Endothelial cell of hepatic sinusoid (primary cell): ENCODE measurements at regions not wholly inside any gene's neighbourhood (a gene's known extent, or its start where the extent isn't known, plus 50 kb on each side); places are given as distances from the start of the nearest gene placed in this dataset.

Experiments
- in situ Hi-C: cut with HindIII; loops from 2 replicates; pipeline ENCODE4 v1.10.0; 2017; ENCODE audit warnings: low sequenced_read_pairs

DNA sequence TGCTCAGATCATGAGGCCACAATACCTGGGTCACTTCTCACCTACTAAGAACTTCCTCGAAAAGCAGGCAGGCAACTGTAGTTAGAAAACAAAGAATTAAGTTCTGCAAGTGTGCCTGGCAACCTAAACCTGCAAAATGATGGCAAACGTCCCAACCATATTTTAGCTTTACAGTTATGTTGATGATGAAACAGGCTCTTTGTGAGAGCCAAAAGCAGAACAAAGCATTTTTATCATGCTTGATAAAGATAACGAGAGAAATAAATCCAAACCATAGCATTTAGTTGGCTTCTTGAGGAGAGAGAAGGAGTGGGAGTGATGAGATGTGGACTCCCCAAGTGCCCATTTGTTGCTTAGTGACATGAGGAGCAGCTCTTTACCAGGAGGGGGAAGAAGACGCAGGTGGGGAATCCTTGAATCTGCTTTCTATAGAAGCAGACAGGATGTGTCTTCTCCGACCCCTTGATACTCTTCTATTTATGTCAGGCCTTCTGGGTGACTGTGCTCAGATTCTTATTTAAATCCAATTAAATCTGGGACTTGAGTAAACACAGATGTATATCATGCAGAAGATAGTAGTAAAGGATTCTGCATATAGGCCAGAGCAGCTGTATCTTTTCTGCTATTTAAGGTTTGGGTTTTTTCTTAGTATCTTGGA lies 221.2 kb downstream of the TMEM167A start:
- in situ Hi-C loops = no loop called here

DNA sequence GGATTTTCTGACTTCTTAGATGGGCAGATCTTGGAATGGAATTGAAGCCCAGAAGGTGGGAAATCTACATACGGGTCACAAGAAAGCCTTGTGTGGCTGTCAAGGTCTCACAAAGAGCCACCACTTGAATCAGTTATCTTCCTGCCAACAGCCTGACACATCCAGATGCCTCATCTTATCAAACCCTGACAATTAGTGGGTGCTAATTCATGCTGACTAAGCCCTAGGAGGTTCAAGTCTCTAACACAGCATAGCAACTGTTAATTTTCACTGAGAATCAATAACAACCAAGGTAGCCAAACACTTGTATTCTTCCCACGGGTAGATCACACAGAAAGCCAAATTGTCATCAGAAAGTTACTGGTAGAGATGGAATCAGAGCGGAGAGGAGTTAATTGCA lies 222.2 kb downstream of the TMEM167A start:
- in situ Hi-C loops = no loop called here

DNA sequence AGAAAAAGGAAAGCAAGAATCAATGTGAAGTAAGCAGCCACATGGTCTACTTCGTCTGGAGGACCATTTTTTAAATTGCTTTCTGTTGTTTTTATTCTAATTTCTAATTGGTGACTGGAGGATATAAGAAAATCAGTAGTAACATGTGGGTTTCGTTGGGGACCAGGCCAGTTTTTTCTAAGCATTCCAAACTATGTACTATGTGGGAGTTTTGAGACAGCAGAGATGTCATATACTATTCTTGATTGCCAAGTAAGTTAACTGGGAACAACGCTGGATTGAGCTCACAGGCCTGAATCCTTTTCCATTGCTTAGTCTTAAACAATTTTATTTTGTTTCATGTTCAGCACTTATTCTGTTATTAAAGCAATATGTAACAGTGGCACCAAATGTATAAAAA lies 225.7 kb downstream of the TMEM167A start:
- in situ Hi-C loops = no loop called here

DNA sequence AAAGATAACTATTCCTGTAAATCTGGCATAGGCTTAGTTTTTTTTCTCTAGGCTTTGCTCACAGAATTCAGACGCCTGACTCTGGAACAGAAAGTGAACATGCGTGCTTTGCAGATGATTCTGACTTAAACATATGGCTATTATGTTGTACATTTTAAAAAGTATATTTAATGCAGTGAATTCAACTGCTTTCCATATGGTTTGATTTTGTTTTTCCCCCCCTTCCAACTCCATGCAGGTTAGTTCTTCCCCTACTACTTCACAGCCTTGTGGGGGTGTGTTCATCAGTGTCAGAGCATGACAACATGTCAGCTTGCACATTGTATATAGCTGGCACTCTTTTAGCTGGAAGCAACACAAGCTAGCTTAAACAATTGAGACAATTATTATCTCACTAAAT lies 226.8 kb downstream of the TMEM167A start:
- in situ Hi-C loops = no loop called here

DNA sequence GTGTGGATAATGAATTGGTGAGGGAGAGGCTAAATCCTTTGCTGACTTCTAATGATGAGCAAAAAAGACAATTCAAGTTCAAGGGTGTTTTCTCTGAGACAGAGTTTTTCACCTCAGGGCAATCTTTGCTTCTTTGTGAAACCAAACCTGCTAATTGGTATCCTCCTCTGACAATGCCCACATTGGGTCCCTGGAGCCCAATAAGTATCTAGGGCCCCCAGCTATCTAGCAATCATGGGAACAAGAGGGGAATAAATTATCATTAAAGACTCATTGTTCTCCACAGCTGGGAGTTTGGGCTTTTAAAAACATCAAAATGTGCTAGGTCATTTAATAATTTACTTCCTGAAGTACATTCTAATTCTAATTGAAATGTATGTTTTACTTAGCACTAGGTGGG lies 227.3 kb downstream of the TMEM167A start:
- in situ Hi-C loops = no loop called here

DNA sequence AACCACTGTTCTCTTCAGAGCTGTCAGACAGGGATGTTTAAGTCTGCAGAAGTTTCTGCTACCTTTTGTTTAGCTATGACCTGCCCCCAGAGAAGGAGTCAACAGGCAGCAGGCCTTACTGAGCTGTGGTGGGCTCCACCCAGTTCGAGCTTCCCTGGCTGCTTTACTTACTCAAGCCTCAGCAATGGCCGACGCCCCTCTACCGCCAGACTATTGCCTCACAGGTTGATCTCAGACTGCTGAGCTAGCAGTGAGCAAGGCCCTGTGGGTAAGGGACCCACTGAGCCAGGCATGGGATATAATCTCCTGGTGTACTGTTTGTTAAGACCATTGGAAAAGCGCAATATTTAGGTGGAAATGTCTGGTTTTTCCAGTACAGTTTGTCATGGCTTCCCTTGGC lies 229.6 kb downstream of the TMEM167A start:
- in situ Hi-C loops = no loop called here

DNA sequence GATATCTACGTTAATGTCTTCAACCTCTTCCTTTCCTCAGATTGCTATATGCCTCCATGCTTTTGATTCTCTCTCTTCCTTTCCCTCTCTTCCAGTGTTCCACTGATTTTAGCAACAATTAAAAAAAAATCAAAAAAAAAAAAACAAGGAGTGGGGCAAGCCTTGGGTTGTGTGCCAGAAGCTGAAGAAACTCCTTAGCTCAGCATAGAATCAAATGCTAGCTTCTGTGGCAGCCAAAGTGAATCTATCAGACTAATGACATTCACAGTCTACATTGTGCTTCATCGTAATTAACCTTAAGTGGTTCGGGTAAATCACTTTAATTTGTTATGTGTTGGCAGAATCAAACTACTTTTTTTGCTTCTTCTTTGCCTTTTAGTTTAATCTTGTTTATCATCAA lies 237.3 kb downstream of the TMEM167A start:
- in situ Hi-C loops = no loop called here

DNA sequence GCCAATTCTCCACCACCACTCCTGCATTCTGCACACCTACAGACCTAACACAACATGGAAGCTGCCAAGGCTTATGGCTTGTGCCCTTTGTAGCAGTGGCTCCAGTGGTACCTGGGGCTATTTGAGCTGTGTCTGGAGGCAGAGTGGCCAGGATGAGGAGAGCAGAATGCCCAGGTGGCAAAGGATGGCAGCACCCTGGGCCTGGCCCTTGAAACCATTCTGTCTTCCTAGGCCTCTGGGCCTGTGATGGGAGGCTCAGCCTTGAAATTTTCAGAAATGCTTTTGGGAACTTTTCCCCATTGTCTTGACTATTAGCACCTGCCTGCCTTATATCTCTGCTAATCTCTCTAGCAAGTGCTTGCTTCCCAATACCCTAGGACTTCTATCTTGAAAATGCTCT lies 241.7 kb downstream of the TMEM167A start:
- in situ Hi-C loops = no loop called here

DNA sequence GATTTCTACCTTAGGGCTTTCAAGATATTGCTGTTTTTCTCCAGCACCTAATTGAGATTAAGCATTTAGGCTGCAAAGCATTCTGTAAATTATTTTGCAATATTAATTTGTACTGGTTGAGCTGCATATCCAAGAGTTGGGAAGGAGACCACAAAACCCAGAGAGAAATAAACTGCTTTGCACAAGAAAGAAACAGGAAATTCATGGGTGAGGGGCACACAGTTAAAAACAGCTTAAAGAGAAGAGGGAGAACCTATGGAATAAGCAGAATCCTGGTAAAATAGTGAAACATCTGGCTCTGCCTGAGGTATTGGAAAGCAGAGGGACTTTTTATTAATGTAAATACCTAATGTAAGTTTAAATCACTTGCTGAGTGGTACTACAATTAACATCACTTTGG lies 243.0 kb downstream of the TMEM167A start:
- in situ Hi-C loops = no loop called here

DNA sequence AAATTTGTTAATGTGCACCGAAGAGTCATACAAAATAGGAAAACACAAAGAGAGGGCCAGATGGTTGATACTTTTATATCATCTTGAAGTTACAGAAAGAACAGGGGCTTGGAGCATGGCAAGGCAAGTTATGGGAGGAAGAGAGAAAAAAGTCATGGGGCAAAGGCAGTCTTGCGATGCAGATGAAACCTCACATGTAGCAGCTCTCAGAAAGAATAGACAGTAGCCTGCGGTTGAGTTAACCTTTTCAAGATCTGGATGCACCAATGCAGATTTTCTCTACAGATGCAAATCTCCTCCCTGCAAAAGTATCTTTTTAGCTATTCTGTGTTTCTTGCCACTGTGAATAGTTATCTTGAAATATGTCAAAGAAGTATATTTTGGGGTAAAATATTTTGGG lies 243.9 kb downstream of the TMEM167A start:
- in situ Hi-C loops = no loop called here

DNA sequence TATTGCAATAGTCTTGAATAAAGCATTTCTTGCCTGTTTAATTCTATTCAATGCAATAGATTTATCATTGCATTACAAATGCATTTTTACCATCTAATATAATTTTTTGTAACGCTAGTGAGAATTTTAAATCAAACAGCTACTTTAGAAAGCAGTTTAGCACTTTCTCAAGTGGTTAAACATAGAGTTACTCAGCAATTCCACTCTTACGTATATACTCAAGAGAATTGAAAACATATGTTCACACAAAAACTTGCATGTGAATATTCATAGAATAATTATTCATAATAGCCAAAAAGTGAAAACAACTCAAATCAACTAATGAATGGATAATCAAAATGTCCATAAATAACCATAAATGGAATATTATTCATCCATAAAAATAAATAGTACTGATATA lies 244.7 kb downstream of the TMEM167A start:
- in situ Hi-C loops = no loop called here

DNA sequence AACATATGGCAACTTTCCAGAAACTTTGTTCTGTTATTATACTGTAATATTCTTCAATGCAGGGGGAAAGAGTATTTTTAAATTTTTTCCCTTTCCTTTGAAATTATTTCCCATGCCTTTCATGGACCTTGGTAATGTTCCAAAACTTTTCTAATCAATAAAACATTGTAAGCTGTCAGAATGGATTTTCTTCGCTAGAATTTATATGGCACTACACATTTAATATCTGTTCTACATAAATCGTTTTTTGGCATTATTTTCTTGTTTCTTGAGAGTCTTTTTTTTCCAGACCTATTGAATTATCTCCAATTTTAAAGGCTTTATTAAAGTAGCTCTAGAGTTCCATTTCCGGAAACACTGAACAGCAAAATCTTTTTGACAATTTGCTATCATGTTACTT lies 249.0 kb downstream of the TMEM167A start:
- in situ Hi-C loops = no loop called here

DNA sequence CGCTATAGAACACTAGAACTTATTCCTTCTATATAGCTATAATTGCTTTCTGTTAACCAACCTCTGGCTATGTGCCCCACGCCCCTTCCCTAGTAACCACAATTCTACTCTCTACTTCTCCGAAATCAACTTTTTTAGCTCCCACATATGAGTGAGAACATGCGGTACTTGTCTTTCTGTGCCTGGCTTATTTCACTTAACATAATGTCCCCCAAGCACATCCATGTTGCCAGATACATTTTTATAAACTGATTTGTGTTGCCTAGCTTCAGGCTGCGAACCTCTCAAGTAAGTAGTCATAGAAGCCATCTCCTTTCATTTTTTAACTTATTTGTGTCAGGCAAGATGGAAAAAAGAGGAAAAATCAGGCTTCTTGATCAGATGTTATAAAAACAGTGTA lies 249.5 kb downstream of the TMEM167A start:
- in situ Hi-C loops = no loop called here

DNA sequence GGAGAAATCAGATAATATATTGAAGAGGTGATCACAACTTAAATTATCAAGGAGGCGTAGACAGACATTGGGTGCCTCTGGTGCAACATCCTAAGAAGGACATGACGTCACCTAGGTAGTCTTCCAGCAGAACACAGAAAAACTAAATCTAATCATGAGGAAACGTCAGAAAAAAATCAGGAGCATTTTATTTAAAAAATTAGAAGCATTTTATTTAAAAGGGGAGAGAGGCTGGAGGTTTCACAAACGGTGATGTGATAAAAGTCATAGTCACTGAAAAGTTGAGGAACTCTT lies 254.6 kb downstream of the TMEM167A start:
- in situ Hi-C loops = no loop called here

DNA sequence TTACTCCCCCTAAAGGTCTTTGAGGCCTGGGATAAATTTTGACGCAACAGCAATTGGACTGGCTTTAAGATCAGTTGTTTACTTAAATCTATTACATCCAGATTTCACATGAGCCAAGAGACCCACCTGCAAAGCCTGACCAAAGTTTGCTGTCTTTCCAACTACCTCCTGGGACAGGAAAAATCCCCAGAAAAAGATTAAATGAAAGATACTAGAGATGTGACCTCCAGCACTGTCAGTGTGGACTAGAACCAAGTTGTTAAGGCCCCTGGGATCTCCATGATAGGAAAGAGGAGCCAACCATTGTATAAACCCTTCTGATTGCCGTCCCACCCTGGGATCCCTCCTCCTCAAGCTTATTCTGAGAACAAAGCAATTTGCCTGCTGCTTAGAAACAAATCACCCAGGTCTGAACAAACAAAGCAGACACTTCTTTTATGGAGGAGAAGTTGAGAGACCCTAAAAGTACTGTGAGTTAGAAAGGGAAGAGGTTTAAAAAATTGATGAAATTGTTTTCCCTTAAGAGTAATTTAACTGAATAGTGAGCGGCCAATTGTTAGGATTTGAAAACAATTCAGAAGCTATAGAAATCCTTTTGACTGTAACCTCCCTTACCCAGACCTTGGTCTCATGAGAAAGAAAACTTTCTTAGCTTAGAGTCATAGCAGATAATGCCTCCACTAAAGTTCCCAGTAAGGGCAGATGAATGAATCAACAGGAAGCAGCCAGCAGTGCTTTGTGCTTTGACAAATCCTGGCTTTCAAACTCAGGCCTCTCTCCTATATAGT lies 255.2 kb downstream of the TMEM167A start:
- in situ Hi-C loops = no loop called here

DNA sequence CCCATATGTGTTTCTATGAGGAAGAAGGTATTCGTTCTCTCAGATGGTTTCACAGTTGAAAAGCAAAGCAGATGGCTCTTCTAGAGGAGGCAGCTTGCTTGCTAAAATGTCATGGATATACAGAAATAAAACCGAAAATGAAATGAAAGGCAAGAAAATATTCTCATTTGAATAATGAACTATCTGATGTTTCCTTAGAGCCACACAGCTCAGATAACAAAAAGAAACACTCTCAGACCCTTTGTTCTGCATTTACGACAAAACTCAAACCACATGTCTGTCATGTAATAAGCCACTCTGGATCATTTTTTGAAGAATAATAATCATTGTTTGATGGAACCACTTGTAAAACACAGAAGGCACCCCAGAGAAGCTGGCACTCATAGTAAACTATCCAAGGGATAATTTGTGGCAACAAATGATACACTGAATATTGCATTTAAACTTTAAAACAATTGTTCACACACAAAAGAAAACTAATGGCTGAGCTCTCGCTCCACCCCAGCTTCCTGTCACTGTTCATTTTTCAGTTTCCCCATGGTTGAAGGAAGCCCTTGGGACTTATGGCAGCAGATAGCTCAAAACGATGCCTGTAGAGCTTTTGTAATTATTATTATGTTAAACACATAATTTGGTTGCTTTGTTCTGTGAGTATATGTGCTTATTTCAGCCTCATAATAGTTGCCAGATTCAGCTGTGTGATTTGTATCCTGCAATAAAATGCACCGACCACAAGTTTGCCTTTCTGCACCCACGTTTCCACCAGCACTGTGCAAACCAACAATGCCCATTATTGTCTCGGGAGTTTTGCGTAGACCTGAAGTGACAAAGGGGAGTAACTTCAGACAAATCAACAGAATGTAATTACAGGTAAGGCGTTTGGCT lies 256.0 kb downstream of the TMEM167A start:
- in situ Hi-C loops = no loop called here

DNA sequence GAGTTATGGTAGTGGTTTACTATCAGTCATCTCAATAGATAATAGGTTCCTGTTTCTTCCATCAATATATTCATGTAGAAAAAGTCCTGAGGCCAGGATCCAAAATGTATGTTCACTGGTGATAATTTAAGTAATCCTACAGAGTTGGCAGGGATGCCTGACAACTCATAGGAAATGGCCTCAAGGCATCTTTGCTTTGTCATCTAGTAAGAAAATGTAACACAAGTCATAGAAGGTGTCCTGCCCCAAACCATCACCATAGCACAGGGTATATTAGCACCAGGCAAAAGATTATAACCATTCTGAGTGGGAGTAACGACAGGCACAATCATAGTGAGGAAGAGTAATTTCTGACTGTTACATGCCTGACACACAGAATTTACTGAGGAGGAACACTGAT lies 257.0 kb downstream of the TMEM167A start:
- in situ Hi-C loops = no loop called here

DNA sequence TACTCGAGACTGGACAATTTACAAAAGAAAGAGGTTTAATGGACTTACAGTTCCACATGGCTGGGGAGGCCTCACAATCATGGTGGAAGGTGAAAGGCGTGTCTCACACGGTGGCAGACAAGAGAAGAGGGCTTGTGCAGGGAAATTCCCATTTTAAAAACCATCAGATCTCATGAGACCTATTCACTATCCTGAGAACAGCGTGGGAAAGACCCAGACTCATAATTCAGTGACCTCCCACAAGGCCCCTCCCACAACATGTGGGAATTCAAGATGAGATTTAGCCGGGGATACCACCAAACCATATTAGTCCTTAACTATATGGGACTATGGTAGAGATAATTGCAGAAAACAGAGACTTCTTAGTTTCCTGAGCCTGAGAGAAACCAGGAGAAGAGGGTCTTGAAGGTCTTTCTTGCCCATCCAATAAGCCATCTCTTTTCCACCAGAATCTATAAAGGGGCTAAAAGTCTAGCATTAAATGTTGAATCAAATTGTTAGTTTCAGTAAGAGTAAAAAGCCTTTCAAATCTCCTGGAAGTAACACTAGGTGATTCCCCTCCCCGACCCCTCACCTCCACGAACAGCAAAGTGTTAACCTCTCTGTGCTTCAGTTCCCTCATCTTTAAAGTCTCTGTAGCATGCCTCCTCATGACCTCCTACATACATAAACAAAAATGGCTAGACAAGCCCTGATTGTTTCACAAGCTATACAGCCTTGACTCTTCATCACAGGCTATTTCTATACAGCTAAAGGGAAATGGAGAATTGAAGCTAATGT lies 259.1 kb downstream of the TMEM167A start:
- in situ Hi-C loops = no loop called here

DNA sequence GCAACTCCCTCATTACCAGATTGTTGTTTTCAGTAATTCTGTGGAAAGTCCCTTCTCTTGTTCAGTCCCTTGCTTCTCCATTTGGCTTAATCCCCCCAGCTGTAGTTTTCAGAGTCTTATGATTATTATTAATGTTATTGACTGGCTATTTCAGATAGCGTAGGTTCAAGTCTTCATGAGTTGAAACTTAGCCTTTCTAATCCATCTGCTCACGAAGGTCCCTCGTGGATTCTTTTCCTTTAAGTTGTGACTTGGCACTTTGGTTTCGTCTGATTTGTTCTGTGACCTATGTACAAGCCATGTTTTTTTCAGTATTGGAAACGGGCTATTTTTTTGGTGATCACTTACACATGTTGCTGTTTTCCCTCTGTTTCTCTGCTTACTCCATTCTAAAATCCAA lies 260.3 kb downstream of the TMEM167A start:
- in situ Hi-C loops = no loop called here

DNA sequence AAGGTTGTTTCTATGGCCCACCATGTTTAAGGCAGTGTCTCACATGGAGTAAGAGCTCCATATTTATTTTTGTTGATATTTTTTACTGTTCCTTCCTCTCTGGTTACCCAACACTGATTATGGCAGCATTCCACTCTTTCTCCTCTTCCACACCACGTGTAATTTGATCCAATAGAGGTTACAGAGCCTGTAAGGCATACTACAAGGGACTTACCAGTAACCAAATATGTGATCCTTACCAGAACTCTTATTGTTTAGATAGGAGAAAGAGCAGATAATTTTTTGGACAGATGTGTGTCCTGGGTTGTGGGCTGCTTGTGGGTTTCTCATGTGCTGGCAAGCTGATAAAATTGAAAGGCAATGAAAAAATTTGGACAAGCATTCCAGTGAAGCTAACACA lies 261.3 kb downstream of the TMEM167A start:
- in situ Hi-C loops = no loop called here

DNA sequence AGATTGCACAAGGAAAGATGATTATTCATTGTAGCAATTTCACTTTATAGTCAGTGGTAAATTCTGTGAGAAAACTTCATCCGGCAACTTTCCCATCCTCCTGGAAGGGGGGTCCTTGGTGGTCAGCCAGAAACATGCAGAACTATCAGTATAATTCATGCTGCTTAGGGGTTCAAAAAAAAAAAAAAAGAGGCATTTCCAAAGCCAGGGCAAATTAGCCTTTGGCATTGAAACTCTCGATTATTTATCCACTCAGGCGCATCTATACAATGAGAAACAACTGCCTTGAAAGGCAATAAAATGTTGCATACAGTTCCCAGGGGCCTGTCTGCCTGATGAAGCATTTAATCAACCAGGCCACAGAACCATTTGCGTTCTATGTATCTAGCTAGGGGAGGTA lies 263.3 kb downstream of the TMEM167A start:
- in situ Hi-C loops = no loop called here
